AG09309 (cell line): ENCODE measurements at regions not wholly inside any gene's neighbourhood (a gene's known extent, or its start where the extent isn't known, plus 50 kb on each side); places are given as distances from the start of the nearest gene placed in this dataset.

Experiments
- DNase-seq: peaks from one replicate; pipeline ENCODE4 v3.0.0-alpha.2; 2010; ENCODE audit warnings: low read depth
- H3K4me3 ChIP-seq: 2 replicates; pipeline ENCODE4 v1.5.1; 2011; ENCODE audit warnings: mild to moderate bottlenecking, low read depth, low read length, moderate library complexity; ENCODE audit not compliant: control insufficient read depth
- TF ChIP-seq, protein P1 (sequence below): IDR thresholded peaks from 2 replicates; pipeline ENCODE4 v1.5.1; 2011; ENCODE audit warnings: mild to moderate bottlenecking, low read depth, low read length, inconsistent platforms; ENCODE audit not compliant: insufficient read depth, control insufficient read depth; ENCODE audit errors: missing control alignments

DNA sequence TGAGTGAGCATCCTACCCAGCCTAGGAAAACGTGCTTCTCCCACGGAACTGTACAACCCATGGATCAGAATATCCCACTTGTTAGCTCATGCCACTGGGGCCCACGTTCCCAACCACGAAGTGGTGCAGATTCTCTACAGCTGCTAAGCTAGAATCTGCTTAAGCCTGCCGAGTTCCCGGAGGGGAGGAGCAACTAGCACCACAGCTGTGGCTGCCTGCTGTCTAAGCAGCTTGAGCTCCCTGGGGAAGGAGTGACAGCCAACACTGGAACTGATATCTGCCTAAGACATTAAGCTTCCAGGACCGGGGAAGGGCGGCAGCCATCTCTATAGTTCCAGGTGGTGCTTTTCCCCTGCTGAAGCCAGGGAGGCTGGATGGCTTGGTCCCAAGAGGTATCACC lies 334.7 kb upstream of the CHRM2 start:
- no peak for DNase-seq
- TF ChIP-seq, protein P1, sequence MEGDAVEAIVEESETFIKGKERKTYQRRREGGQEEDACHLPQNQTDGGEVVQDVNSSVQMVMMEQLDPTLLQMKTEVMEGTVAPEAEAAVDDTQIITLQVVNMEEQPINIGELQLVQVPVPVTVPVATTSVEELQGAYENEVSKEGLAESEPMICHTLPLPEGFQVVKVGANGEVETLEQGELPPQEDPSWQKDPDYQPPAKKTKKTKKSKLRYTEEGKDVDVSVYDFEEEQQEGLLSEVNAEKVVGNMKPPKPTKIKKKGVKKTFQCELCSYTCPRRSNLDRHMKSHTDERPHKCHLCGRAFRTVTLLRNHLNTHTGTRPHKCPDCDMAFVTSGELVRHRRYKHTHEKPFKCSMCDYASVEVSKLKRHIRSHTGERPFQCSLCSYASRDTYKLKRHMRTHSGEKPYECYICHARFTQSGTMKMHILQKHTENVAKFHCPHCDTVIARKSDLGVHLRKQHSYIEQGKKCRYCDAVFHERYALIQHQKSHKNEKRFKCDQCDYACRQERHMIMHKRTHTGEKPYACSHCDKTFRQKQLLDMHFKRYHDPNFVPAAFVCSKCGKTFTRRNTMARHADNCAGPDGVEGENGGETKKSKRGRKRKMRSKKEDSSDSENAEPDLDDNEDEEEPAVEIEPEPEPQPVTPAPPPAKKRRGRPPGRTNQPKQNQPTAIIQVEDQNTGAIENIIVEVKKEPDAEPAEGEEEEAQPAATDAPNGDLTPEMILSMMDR, result no peak

DNA sequence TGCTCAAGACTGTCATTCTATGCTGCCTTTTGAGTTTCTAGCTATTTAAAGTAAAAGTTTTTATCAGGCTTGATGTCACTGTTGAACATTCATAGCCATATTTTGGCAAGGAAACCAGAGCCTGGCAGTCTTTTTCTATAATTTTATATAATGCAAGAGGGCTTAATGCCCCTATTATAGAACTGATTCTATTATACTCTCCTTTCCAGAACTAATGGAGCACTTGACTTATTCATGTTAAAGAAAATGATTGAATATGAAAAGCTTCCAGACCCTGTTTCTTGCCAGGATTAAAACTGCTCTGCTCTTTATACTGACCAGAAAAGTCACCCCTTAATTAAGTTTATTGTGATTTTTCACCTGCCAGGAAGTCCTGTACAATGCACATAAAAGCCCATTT lies 337.6 kb upstream of the CHRM2 start:
- TF ChIP-seq, protein P1, result no peak
- no peak overlapping the region for H3K4me3 ChIP-seq
- no peak for DNase-seq

More for the DNA sequence above, 334.7 kb upstream of the CHRM2 start:
- no peak overlapping the region for H3K4me3 ChIP-seq

DNA sequence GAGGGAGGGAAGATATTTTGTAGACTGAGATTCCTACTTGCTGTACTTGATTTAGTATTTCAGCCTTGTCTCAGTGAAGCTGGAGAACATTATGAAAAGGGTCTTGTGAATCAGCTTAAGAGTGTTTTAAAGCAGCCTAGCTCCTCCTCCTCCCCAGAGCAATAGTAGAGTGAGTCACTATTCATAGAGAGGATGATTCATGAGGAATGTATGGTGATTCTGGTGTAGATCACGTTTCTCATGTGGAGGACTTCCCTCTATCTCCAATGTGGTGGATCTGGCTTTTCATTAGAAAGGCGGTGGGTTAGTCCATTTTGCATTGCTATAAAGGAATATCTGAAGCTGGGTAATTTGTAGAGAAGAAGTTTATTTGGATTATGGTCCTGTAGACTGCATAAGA lies 340.1 kb upstream of the CHRM2 start:
- DNase-seq, result peak; percentile 29
- TF ChIP-seq, protein P1, result no peak
- H3K4me3 ChIP-seq, result no peak overlapping the region

DNA sequence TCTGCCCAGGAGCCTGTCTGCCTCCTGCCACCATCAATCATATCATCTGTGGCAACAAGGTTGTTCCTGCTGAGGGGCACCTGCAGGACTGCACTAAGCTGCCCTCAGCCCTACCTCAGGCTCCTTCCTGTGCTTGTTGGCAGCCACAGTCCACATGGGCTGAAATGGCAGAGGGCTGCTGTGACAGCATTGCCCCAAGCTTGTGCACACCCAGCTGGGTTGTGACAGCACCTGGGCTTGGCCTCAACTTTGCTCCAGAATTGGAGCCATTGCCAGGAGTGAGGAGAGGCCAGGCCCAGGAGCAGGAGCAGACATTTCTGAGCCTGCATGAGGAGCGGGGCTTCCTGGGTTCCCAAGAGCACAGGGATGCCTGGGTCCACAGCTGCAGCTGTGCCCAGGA lies 340.9 kb upstream of the CHRM2 start:
- TF ChIP-seq, protein P1, result no peak
- no peak for DNase-seq

DNA sequence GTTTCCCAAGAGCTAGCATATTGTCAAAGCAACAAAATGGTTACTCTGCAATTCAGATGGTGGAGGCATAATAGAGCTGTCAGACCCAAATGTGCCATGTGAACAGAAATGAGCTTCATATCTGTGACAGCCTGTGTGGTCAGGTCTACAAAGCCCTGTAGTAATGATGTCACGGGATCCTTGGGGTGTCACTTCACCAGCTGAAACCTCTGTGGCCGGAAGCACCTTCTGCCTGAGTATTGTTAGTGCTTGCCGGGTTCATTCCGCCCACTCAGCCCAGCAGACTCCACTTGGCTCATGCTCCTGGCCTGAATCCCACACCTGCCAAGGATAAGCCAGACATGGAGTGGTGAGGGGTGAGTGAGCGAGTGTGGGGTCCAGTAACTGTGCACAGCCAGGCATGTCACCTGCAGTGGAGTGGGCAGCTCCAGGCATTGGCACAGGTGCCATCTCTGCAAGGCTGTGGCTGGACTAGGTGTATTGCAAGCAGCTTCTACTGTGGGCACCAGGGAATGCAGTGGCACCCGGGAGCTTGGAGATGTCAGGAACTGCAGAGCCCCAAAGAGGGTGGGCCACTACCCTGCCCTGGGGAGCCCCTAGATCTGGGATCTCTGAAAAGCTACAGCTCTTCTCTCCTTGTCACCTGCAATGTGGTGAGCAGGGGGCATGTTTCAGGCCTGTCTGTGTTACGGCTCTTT lies 341.9 kb upstream of the CHRM2 start:
- TF ChIP-seq, protein P1, result no peak
- no peak for DNase-seq
- no peak overlapping the region for H3K4me3 ChIP-seq

More for the DNA sequence above, 340.9 kb upstream of the CHRM2 start:
- H3K4me3 ChIP-seq, result no peak overlapping the region

DNA sequence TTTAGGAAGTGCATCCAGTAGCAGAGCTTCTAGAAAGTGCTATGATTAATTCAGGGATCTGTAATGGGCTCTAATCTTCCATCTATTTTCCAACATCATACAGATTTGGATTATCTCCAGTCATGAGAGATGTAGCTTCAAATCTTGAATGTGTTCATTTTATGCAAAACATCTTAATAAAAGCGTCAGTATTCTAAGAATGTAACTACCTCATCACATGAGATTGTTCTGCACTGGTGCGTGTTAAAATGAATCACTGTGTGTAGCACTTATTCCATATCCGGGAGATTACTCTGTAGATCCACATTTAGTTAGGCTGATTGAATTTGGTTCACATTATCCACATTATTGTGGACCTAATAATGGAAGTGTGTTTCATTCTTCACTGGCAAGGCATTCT lies 344.9 kb upstream of the CHRM2 start:
- TF ChIP-seq, protein P1, result no peak
- DNase-seq, result no peak
- no peak overlapping the region for H3K4me3 ChIP-seq
